Mucosa of descending colon (tissue), 3 donors: ENCODE measurements at regions not wholly inside any gene's neighbourhood (a gene's known extent, or its start where the extent isn't known, plus 50 kb on each side); places are given as distances from the start of the nearest gene placed in this dataset.
A peak's percentile ranks its signal among the peaks of the same experiment; 100 is the strongest.
"Not testable (repeated sequence)": the region's sequence is repeated elsewhere in the genome, so short reads cannot be mapped to it uniquely, and the experiment has no call there.

ENCODE experiments used
- ATAC-seq: fragments of 200-7000 bp; cut with Tn5 transposase; one replicate; pipeline ENCODE4 v1.9.1; 2020; ENCODE audit warnings: mild to moderate bottlenecking, moderate library complexity
- DNase-seq, 3 donors: peaks; one replicate each; pipeline ENCODE4 v3.0.0-alpha.2; 2020
- H3K36me3 ChIP-seq: fragments of 200-600 bp; one replicate; pipeline ENCODE4 v1.8.0; 2021; ENCODE audit warnings: low read depth, mild to moderate bottlenecking
- H3K4me1 ChIP-seq: fragments of 200-600 bp; one replicate; pipeline ENCODE4 v1.8.0; 2021; ENCODE audit warnings: low read depth, mild to moderate bottlenecking
- H3K4me3 ChIP-seq: fragments of 200-600 bp; one replicate; pipeline ENCODE4 v1.8.0; 2021; ENCODE audit warnings: mild to moderate bottlenecking
- H3K9me3 ChIP-seq: fragments of 200-600 bp; one replicate; pipeline ENCODE4 v1.8.0; 2021; ENCODE audit warnings: mild to moderate bottlenecking
- intact Hi-C, 2 donors: fragments of 100-400 bp; cut with DNase I in 1 of 2; cut with micrococcal nuclease in 1 of 2; formaldehyde crosslinking; loops; one replicate each; pipeline versions ENCODE4 v1.11.0 to v1.11.1; 2022; cut with DNase I, micrococcal nuclease
- TF ChIP-seq, protein P1 (sequence below): fragments of 200-600 bp; IDR thresholded peaks from one replicate; pipeline ENCODE4 v1.8.0; 2022; ENCODE audit warnings: antibody characterized with exemption, mild to moderate bottlenecking
- donor health status: DM: no; HTN: no; CAD: no; lungs with moderate emphysema.
- donor health status: DM: no; HTN: no; CAD: no.
- donor health status: DM: no; HTN: yes; CAD: no.

DNA sequence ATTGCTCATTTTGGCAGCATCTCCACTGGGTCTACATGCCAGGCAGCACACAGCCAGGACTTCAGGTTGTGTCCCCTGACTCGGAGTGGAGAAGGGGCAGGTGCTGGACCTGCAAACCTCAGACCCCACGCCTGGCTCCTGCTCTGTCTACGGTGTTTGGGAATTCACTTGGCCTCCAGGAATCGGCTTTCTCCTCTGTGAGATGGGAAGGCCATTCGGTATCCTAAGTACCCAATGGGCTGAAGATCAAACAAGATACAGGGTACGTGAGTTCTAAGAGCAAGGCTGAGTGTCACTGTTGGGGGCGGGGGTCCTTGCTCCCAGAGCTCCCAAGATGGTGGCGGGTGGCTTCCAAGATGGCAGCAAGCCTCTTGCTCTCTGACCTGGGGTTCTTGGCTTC is 73.2 kb upstream of the EN2 start:
- TF ChIP-seq, protein P1, sequence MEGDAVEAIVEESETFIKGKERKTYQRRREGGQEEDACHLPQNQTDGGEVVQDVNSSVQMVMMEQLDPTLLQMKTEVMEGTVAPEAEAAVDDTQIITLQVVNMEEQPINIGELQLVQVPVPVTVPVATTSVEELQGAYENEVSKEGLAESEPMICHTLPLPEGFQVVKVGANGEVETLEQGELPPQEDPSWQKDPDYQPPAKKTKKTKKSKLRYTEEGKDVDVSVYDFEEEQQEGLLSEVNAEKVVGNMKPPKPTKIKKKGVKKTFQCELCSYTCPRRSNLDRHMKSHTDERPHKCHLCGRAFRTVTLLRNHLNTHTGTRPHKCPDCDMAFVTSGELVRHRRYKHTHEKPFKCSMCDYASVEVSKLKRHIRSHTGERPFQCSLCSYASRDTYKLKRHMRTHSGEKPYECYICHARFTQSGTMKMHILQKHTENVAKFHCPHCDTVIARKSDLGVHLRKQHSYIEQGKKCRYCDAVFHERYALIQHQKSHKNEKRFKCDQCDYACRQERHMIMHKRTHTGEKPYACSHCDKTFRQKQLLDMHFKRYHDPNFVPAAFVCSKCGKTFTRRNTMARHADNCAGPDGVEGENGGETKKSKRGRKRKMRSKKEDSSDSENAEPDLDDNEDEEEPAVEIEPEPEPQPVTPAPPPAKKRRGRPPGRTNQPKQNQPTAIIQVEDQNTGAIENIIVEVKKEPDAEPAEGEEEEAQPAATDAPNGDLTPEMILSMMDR: no peak
- ATAC-seq: no peak

DNA sequence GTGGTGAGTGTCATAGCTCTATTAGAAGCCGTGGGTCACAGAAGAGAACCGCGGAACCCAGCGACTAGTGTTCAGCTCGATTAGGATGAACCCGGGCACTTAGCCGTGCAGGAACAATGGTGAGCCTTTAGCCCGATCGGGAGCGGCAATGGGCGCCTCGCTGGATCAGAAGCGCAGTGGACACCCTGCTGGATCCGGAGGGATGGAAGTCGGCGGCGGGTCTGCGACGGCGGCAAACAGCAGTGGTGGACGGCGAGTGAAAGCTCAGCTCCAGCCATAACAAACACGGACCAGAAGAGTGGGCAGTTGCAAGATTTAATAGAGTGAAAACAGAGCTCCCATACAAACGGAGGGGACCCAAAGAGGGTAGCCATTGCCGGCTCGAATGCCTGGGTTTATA is 72.7 kb upstream of the EN2 start:
- intact Hi-C loops, H3K4me3 ChIP-seq, DNase-seq, H3K9me3 ChIP-seq, H3K36me3 ChIP-seq, ATAC-seq: not testable (repeated sequence)
- H3K4me1 ChIP-seq: peaks cover 16% of the 10 kb centered on the region

More for the DNA sequence above, 73.2 kb upstream of the EN2 start:
- no peak for DNase-seq
- H3K4me1 ChIP-seq: peaks cover 17% of the 10 kb centered on the region
- H3K4me3 ChIP-seq: no peak overlapping the region
- intact Hi-C loops: no loop called here
- H3K9me3 ChIP-seq: no peaks in the 10 kb centered on the region
- no peaks in the 10 kb centered on the region for H3K36me3 ChIP-seq

DNA sequence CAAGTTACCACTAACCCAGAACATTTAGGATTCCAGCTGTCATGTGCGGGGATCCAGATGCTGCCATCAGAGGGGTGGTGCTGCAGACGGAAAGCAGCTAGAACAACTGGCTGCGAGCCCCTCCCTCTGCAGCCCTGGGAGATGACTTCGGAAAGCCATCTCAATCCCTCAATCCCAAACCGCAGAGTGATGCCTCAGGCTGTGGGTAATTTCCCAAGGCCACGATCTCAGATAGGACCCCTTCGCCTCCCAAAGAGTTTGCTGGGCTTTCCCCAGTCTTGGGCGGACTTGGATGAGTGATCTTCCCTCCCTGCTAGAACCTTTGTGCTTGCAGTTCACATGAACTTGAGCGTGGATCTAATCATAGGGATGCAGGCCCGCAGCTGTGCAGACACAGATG is 71.3 kb upstream of the EN2 start:
- ATAC-seq (no peak), DNase-seq (no peak)
- TF ChIP-seq, protein P1: no peak
- Histone ChIP-seq H3K36me3 (no peaks in the 10 kb centered on the region), H3K9me3 (no peaks in the 10 kb centered on the region), H3K4me1 (peaks cover 5% of the 10 kb centered on the region), H3K4me3 (no peak overlapping the region)
- intact Hi-C loops: no loop called here

DNA sequence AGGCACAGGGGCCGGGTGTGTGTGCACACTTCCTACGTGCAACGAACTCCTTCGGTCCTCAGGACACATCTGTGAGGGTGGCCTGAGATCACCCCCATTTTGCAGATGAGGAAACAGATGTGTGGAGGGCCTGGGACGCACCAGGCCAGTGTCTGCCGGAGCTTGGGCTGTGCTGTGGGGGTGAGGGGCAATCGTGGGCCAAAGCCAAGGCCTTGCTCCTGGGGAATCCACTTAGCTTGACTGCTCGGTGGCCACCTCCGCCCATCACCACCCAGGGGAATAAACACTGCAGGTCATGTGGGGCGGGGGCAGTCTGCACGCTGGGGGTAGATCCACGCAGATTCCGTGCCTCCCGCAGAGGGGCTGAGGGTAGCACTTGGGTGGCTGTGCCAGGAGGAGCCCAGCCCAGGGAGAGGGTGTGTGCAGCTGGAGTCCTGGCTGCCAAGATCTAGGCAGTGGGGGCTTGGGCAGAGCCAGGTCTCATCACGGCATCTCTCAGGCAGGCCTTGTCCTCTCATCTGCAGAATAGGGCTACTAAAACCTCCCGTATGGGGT is 70.8 kb upstream of the EN2 start:
- Histone ChIP-seq H3K4me3 (no peak overlapping the region), H3K9me3 (no peaks in the 10 kb centered on the region), H3K36me3 (no peaks in the 10 kb centered on the region), H3K4me1 (no peaks in the 10 kb centered on the region)
- intact Hi-C loops: no loop called here
- DNase-seq (peak in 1 of 3 donors; percentile 45), ATAC-seq (no peak)
- TF ChIP-seq, protein P1: no peak

DNA sequence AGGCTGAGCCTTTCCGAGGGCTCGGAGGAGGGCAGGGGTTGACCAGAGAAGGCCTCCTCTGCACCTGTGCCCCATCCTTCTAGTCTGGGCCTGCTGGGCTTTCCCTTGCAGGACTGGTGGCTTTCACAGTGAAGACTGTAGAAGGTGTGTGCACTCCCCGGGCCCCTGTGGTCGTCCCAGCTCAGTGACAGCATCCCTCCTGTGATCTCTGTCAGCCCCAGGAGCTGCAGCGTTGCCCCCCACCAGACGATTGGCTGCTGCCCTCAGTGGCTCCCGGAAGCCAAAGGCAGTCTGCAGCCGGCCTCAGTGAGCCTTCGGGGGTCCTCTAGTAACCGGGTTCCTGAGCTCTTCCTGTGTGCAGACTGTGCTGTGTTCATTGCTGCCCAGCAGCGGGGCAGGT is 69.4 kb upstream of the EN2 start:
- no peaks in the 10 kb centered on the region for H3K4me1 ChIP-seq
- TF ChIP-seq, protein P1: no peak
- no peaks in the 10 kb centered on the region for H3K36me3 ChIP-seq
- DNase-seq: peak in 1 of 3 donors; percentile 22
- no peaks in the 10 kb centered on the region for H3K9me3 ChIP-seq
- intact Hi-C loops: no loop called here
- no peak overlapping the region for H3K4me3 ChIP-seq
- no peak for ATAC-seq

DNA sequence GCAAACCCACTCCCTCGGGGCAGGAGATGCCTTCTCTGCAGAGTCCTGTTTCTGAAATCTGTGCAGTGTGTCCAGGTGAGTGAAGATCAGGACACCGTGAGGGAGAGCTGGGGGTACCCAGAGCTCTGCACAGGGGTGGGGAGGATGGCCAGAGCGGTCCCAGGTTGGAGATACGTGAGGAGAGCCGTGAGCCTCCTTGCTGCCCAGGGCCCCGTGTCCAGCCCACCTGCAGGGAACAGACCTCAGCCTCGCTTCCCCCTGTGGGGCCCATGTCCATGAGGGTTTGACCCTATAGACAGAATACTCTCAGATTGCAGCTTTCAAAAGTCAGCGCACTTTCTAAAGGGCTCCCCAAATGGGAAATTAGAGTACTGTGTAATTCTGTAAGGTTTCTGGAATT is 66.5 kb upstream of the EN2 start:
- Histone ChIP-seq H3K36me3 (no peaks in the 10 kb centered on the region), H3K9me3 (no peaks in the 10 kb centered on the region), H3K4me3 (no peak overlapping the region), H3K4me1 (no peaks in the 10 kb centered on the region)
- intact Hi-C loops: no loop called here
- DNase-seq: peak in 1 of 3 donors; percentile 28
- TF ChIP-seq, protein P1: no peak
- no peak for ATAC-seq
